ENCODE measurements at regions not wholly inside any gene's neighbourhood (a gene's known extent, or its start where the extent isn't known, plus 50 kb on each side); places are given as distances from the start of the nearest gene placed in this dataset.

DNA sequence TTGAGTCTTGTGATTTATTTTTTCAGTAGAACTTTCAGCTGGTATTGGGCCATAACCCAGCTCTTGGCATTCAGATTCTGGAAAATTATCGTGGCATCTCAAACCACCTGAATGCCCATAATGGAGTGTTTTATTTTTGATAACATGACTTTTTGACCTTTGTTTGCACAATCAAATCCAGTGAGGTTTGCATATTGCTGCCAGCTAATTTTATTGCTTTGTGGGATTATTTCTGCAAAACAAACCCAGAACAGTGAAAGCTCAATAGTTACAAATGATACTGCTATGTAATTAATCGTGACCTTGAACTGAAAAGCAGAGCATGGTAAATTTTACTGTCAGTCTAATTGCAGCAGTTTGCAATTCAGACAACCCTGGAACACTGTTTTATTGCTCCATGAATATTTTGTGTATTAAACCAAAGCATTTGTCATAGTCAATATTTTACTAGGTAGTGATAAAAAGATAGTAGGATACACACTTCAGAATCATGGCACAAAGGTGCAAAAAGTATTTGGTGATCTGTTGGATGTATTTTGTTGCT lies 255.2 kb upstream of the NAV3 start:
- TF ChIP-seq, protein P1, sequence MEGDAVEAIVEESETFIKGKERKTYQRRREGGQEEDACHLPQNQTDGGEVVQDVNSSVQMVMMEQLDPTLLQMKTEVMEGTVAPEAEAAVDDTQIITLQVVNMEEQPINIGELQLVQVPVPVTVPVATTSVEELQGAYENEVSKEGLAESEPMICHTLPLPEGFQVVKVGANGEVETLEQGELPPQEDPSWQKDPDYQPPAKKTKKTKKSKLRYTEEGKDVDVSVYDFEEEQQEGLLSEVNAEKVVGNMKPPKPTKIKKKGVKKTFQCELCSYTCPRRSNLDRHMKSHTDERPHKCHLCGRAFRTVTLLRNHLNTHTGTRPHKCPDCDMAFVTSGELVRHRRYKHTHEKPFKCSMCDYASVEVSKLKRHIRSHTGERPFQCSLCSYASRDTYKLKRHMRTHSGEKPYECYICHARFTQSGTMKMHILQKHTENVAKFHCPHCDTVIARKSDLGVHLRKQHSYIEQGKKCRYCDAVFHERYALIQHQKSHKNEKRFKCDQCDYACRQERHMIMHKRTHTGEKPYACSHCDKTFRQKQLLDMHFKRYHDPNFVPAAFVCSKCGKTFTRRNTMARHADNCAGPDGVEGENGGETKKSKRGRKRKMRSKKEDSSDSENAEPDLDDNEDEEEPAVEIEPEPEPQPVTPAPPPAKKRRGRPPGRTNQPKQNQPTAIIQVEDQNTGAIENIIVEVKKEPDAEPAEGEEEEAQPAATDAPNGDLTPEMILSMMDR (IDR thresholded peaks at IDR 0.05; ENCODE audit: insufficient read depth, low read depth, low read length), result no peak
- TF ChIP-seq EZH2 (IDR thresholded peaks at IDR 0.05; ENCODE audit: insufficient read depth, low read length), result no peak

Measured in astrocyte (in vitro differentiated cells and primary cell).